EL (cell line): ENCODE measurements at regions not wholly inside any gene's neighbourhood (a gene's known extent, or its start where the extent isn't known, plus 50 kb on each side); places are given as distances from the start of the nearest gene placed in this dataset.
A peak's percentile ranks its signal among the peaks of the same experiment; 100 is the strongest.
"Not testable (repeated sequence)": the region's sequence is repeated elsewhere in the genome, so short reads cannot be mapped to it uniquely, and the experiment has no call there.

ENCODE experiments used
- DNase-seq: peaks from one replicate; pipeline ENCODE4 v3.0.0-alpha.2; 2016

GRCh38 chr4:124075276-124075675 is 637.3 kb downstream of the ANKRD50 start:
- DNase-seq, result not testable (repeated sequence)

GRCh38 chr4:124079174-124079780 is 633.3 kb downstream of the ANKRD50 start:
- peak; percentile 61 for DNase-seq

GRCh38 chr4:124083711-124084110 is 628.8 kb downstream of the ANKRD50 start:
- no peak for DNase-seq

GRCh38 chr4:124085561-124086180 is 626.9 kb downstream of the ANKRD50 start:
- DNase-seq, result no peak

GRCh38 chr4:124090021-124090420 is 622.5 kb downstream of the ANKRD50 start:
- DNase-seq, result no peak

GRCh38 chr4:124092101-124092500 is 620.4 kb downstream of the ANKRD50 start:
- DNase-seq, result no peak

GRCh38 chr4:124092541-124092984 is 620.0 kb downstream of the ANKRD50 start:
- no peak for DNase-seq

GRCh38 chr4:124095621-124096020 is 616.9 kb downstream of the ANKRD50 start:
- DNase-seq, result no peak

- no peak for DNase-seq
These were observed 616.2 kb downstream of the ANKRD50 start for GRCh38 chr4:124096290-124096689.

GRCh38 chr4:124097447-124097846 is 615.1 kb downstream of the ANKRD50 start:
- DNase-seq, result no peak

- DNase-seq, result peak; percentile 20
These were observed 608.4 kb downstream of the ANKRD50 start for GRCh38 chr4:124104101-124104500.

GRCh38 chr4:124104628-124105027 is 607.9 kb downstream of the ANKRD50 start:
- DNase-seq, result no peak

GRCh38 chr4:124105212-124105611 is 607.3 kb downstream of the ANKRD50 start:
- peak; percentile 24 for DNase-seq

- DNase-seq, result no peak
These were observed 601.1 kb downstream of the ANKRD50 start for GRCh38 chr4:124111411-124111810.

GRCh38 chr4:124111922-124112321 is 600.6 kb downstream of the ANKRD50 start:
- DNase-seq, result peak; percentile 73

GRCh38 chr4:124118061-124118460 is 594.5 kb downstream of the ANKRD50 start:
- peak; percentile 10 for DNase-seq

- peak; percentile 38 for DNase-seq
These were observed 591.0 kb downstream of the ANKRD50 start for GRCh38 chr4:124121461-124121971.

- DNase-seq, result no peak
These were observed 589.4 kb downstream of the ANKRD50 start for GRCh38 chr4:124123181-124123580.

- DNase-seq, result no peak
These were observed 588.8 kb downstream of the ANKRD50 start for GRCh38 chr4:124123721-124124120.

- not testable (repeated sequence) for DNase-seq
These were observed 581.2 kb downstream of the ANKRD50 start for GRCh38 chr4:124131324-124131723.

- no peak for DNase-seq
These were observed 580.4 kb downstream of the ANKRD50 start for GRCh38 chr4:124132161-124132560.

GRCh38 chr4:124133753-124134152 is 578.8 kb downstream of the ANKRD50 start:
- no peak for DNase-seq

GRCh38 chr4:124135409-124135813 is 577.1 kb downstream of the ANKRD50 start:
- peak; percentile 41 for DNase-seq

- DNase-seq, result no peak
These were observed 573.5 kb downstream of the ANKRD50 start for GRCh38 chr4:124139044-124139443.

GRCh38 chr4:124143632-124144031 is 568.9 kb downstream of the ANKRD50 start:
- no peak for DNase-seq
